Fibroblast of pulmonary artery (primary cell): ENCODE measurements at regions not wholly inside any gene's neighbourhood (a gene's known extent, or its start where the extent isn't known, plus 50 kb on each side); places are given as distances from the start of the nearest gene placed in this dataset.
A peak's percentile ranks its signal among the peaks of the same experiment; 100 is the strongest.

Experiments used
- DNase-seq: peaks from one replicate; pipeline ENCODE4 v3.0.0-alpha.2; 2010; ENCODE audit warnings: low read depth
- H3K4me3 ChIP-seq: replicated peaks from 2 replicates; pipeline ENCODE4 v1.5.1; 2011; ENCODE audit warnings: low read depth, mild to moderate bottlenecking, control low read depth, low read length, moderate library complexity
- CTCF ChIP-seq: IDR thresholded peaks from 2 replicates; pipeline ENCODE4 v1.5.1; 2011; ENCODE audit warnings: mild to moderate bottlenecking, control low read depth, low read length, inconsistent platforms; ENCODE audit errors: missing control alignments

DNA sequence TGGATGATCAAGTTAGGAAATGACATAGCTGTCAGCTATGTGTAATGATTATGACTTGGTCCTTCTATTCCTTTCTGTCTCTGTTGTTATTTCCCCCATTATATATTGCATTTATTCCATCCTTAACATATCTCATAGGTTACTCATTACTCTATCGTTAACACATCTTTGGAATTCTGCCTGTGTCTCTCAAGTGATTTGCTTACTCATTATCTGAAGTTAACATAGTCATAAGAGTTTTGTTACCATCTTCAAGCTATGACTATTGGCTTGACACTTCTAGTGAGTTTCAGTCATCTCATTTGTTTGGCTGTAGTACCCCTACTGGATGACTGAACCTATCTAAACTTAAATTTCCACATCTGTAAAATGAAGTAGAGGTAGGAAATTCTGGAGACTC lies 286.1 kb upstream of the PPP1R2C start:
- H3K4me3 ChIP-seq = no peak overlapping the region
- no peak for DNase-seq
- TF ChIP-seq CTCF = no peak

GRCh38 chrX:43065978-43066377 lies 288.0 kb upstream of the PPP1R2C start:
- TF ChIP-seq CTCF = no peak
- DNase-seq = peak; percentile 0
- H3K4me3 ChIP-seq = no peak overlapping the region

- DNase-seq = no peak
- no peak for TF ChIP-seq CTCF
These were observed 290.7 kb upstream of the PPP1R2C start for GRCh38 chrX:43068639-43069038.

GRCh38 chrX:43083016-43083415 lies 305.1 kb upstream of the PPP1R2C start:
- TF ChIP-seq CTCF = no peak
- DNase-seq = no peak
- no peak overlapping the region for H3K4me3 ChIP-seq

More at GRCh38 chrX:43068639-43069038, 290.7 kb upstream of the PPP1R2C start:
- no peak overlapping the region for H3K4me3 ChIP-seq

- TF ChIP-seq CTCF = no peak
- DNase-seq = no peak
- H3K4me3 ChIP-seq = no peak overlapping the region
These were observed 309.9 kb upstream of the PPP1R2C start for GRCh38 chrX:43087830-43088229.

GRCh38 chrX:43096830-43097229 lies 318.9 kb upstream of the PPP1R2C start:
- no peak for DNase-seq
- TF ChIP-seq CTCF = no peak
- H3K4me3 ChIP-seq = no peak overlapping the region

DNA sequence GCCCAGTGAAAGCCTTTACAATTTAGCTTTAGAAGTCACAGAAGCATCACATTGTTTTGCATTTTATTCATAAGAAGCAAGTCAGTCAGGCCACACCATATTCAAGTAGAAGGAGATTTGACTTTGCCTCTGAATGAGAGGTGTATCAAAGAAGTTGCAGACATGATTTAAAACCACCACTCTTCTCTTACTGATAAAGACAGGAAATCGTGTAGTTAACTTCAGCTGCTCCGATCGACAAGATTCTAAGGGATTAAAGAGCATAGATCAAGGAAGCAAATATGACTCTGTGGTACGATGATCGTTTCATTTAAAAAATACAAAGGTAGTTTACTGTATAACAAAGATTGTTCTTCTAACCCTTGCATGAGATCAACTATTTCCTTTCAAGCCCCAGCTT lies 328.0 kb upstream of the PPP1R2C start:
- no peak for DNase-seq
- no peak for TF ChIP-seq CTCF
- no peak overlapping the region for H3K4me3 ChIP-seq
